ENCODE measurements at regions not wholly inside any gene's neighbourhood (a gene's known extent, or its start where the extent isn't known, plus 50 kb on each side); places are given as distances from the start of the nearest gene placed in this dataset.
A peak's percentile ranks its signal among the peaks of the same experiment; 100 is the strongest.
"Not testable (repeated sequence)": the region's sequence is repeated elsewhere in the genome, so short reads cannot be mapped to it uniquely, and the experiment has no call there.

GRCh38 chr2:189982780-189983394, 79.6 kb downstream of the MSTN start:
- DNase-seq, result no peak

GRCh38 chr2:189982087-189982486, 80.4 kb downstream of the MSTN start:
- intact Hi-C loops (cut with micrococcal nuclease; ENCODE audit: unreplicated experiment), result no loop called here
- no peaks in the 10 kb centered on the region for H3K4me1 Mint-ChIP-seq (ENCODE audit: low read depth, unreplicated experiment)
- no peak for TF ChIP-seq CTCF (IDR thresholded peaks at IDR 0.05; ENCODE audit: unreplicated experiment)
- H3K27me3 Mint-ChIP-seq (ENCODE audit: unreplicated experiment), result no peaks in the 10 kb centered on the region
- no peak for DNase-seq
- BruUV-seq (replicated peaks), result no TSS peak
- no peaks in the 10 kb centered on the region for H3K36me3 Mint-ChIP-seq (ENCODE audit: insufficient read depth, unreplicated experiment)
- no peak overlapping the region for H3K27ac Mint-ChIP-seq (ENCODE audit: unreplicated experiment)
- no peak overlapping the region for H3K4me3 Mint-ChIP-seq (ENCODE audit: low read depth, unreplicated experiment)
- peaks cover 7% of the 10 kb centered on the region for H3K9me3 Mint-ChIP-seq (ENCODE audit: low read depth, unreplicated experiment)
- CTCF ChIA-PET, result no interaction called here

More at GRCh38 chr2:189982780-189983394, 79.6 kb downstream of the MSTN start:
- no peaks in the 10 kb centered on the region for H3K27me3 Mint-ChIP-seq (ENCODE audit: unreplicated experiment)
- H3K9me3 Mint-ChIP-seq (ENCODE audit: low read depth, unreplicated experiment), result peaks cover 7% of the 10 kb centered on the region
- BruUV-seq (replicated peaks), result no TSS peak
- no peak overlapping the region for H3K27ac Mint-ChIP-seq (ENCODE audit: unreplicated experiment)
- no peak overlapping the region for H3K4me3 Mint-ChIP-seq (ENCODE audit: low read depth, unreplicated experiment)
- H3K4me1 Mint-ChIP-seq (ENCODE audit: low read depth, unreplicated experiment), result no peaks in the 10 kb centered on the region
- intact Hi-C loops (cut with micrococcal nuclease; ENCODE audit: unreplicated experiment), result no loop called here
- no peaks in the 10 kb centered on the region for H3K36me3 Mint-ChIP-seq (ENCODE audit: insufficient read depth, unreplicated experiment)
- CTCF ChIA-PET, result no interaction called here
- TF ChIP-seq CTCF (IDR thresholded peaks at IDR 0.05; ENCODE audit: unreplicated experiment), result peak; percentile 18

GRCh38 chr2:189976488-189976887, 86.0 kb downstream of the MSTN start:
- DNase-seq; H3K4me3 Mint-ChIP-seq (ENCODE audit: low read depth, unreplicated experiment); H3K9me3 Mint-ChIP-seq (ENCODE audit: low read depth, unreplicated experiment); CTCF ChIA-PET; intact Hi-C loops (cut with micrococcal nuclease; ENCODE audit: unreplicated experiment); H3K36me3 Mint-ChIP-seq (ENCODE audit: insufficient read depth, unreplicated experiment); H3K27ac Mint-ChIP-seq (ENCODE audit: unreplicated experiment); BruUV-seq (replicated peaks); H3K4me1 Mint-ChIP-seq (ENCODE audit: low read depth, unreplicated experiment): not testable (repeated sequence)
- peaks cover 26% of the 10 kb centered on the region for H3K27me3 Mint-ChIP-seq (ENCODE audit: unreplicated experiment)

GRCh38 chr2:189960346-189960745, 102.2 kb downstream of the MSTN start:
- no peak overlapping the region for H3K27ac Mint-ChIP-seq (ENCODE audit: unreplicated experiment)
- TF ChIP-seq CTCF (IDR thresholded peaks at IDR 0.05; ENCODE audit: unreplicated experiment), result no peak
- no peak overlapping the region for H3K4me3 Mint-ChIP-seq (ENCODE audit: low read depth, unreplicated experiment)
- H3K9me3 Mint-ChIP-seq (ENCODE audit: low read depth, unreplicated experiment), result no peaks in the 10 kb centered on the region
- intact Hi-C loops (cut with micrococcal nuclease; ENCODE audit: unreplicated experiment), result no loop called here
- no peaks in the 10 kb centered on the region for H3K27me3 Mint-ChIP-seq (ENCODE audit: unreplicated experiment)
- no peaks in the 10 kb centered on the region for H3K4me1 Mint-ChIP-seq (ENCODE audit: low read depth, unreplicated experiment)
- no TSS peak for BruUV-seq (replicated peaks)
- no peak for DNase-seq
- CTCF ChIA-PET, result no interaction called here
- no peaks in the 10 kb centered on the region for H3K36me3 Mint-ChIP-seq (ENCODE audit: insufficient read depth, unreplicated experiment)

- Mint-ChIP-seq H3K9me3 (ENCODE audit: low read depth, unreplicated experiment) (no peaks in the 10 kb centered on the region), H3K4me1 (ENCODE audit: low read depth, unreplicated experiment) (no peaks in the 10 kb centered on the region), H3K36me3 (ENCODE audit: insufficient read depth, unreplicated experiment) (no peaks in the 10 kb centered on the region), H3K27ac (ENCODE audit: unreplicated experiment) (no peak overlapping the region), H3K27me3 (ENCODE audit: unreplicated experiment) (no peaks in the 10 kb centered on the region), H3K4me3 (ENCODE audit: low read depth, unreplicated experiment) (no peak overlapping the region)
- intact Hi-C loops (cut with micrococcal nuclease; ENCODE audit: unreplicated experiment), result no loop called here
- DNase-seq, result no peak
- BruUV-seq (replicated peaks), result no TSS peak
- CTCF ChIA-PET, result no interaction called here
- no peak for TF ChIP-seq CTCF (IDR thresholded peaks at IDR 0.05; ENCODE audit: unreplicated experiment)
Observed at GRCh38 chr2:189959450-189959849, 103.1 kb downstream of the MSTN start.

All from Calu3 (cell line).